ENCODE measurements at regions not wholly inside any gene's neighbourhood (a gene's known extent, or its start where the extent isn't known, plus 50 kb on each side); places are given as distances from the start of the nearest gene placed in this dataset.

DNA sequence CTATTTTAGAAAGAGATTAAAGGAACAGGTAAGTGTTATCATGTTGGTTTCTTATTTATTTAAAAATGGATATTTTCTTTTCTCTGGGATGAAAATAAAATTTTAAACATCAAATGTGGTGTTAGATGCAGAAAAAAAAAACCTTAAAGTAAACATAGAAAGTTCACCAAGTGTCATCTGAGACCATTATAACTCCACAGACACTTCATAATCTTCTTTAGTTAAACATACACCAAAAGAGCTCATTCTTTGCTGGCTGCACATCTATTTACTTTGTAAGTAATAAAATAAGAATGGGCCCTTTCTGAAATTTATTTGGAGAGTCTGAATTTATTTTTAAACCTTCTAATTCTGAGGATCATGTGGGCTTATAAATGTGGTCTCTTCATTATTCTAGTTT, 460.7 kb upstream of the CTSO start (continued):
- no peak for TF ChIP-seq FOSL1 (IDR thresholded peaks at IDR 0.05; ENCODE audit: low read depth)
- no peak for TF ChIP-seq ZFX (IDR thresholded peaks at IDR 0.05)
- no peak for TF ChIP-seq CBX3 (IDR thresholded peaks at IDR 0.05; ENCODE audit: low read depth)
- TF ChIP-seq CEBPB (IDR thresholded peaks at IDR 0.05; ENCODE audit: low read depth): no peak
- no peak for TF ChIP-seq YY1 (IDR thresholded peaks at IDR 0.05; ENCODE audit: extremely low read depth, insufficient replicate concordance, low read depth, low read length)
- TF ChIP-seq ATF3 (IDR thresholded peaks at IDR 0.05): no peak
- TF ChIP-seq EZH2 (IDR thresholded peaks at IDR 0.05): no peak
- TF ChIP-seq EGR1 (IDR thresholded peaks at IDR 0.05; ENCODE audit: low read depth): no peak
- TF ChIP-seq RAD21 (IDR thresholded peaks at IDR 0.05; ENCODE audit: low read depth): no peak

- Histone ChIP-seq H3K27ac (ENCODE audit: low read depth, low read length) (no peak overlapping the region), H3K9ac (ENCODE audit: low read length) (no peak overlapping the region), H4K20me1 (ENCODE audit: insufficient read depth) (no peaks in the 10 kb centered on the region), H3K9me3 (ENCODE audit: control insufficient read depth in 1 of 2, insufficient read depth in 1 of 2, low read depth in 1 of 2, low read length in 2 of 2) (no peaks in the 10 kb centered on the region), H3K36me3 (ENCODE audit: control insufficient read depth in 1 of 2, insufficient read depth in 2 of 2, low read length in 2 of 2) (no peaks in the 10 kb centered on the region), H3K4me1 (ENCODE audit: control insufficient read depth in 1 of 2, insufficient read depth in 2 of 2, low read length in 2 of 2) (no peaks in the 10 kb centered on the region), H3K4me3 (replicated peaks in 1 of 2; ENCODE audit: low read depth in 1 of 2, low read length in 2 of 2) (no peak overlapping the region), H3K79me2 (ENCODE audit: insufficient read depth, low read length) (no peaks in the 10 kb centered on the region), H3K4me2 (ENCODE audit: low read length) (no peak overlapping the region), H3K27me3 (ENCODE audit: insufficient read depth, low read length) (no peaks in the 10 kb centered on the region), H2AFZ (ENCODE audit: low read depth, low read length, poor library complexity, severe bottlenecking) (no peak overlapping the region), H3K9me2 (ENCODE audit: insufficient read depth) (no peaks in the 10 kb centered on the region)
- no peak for DNase-seq (ENCODE audit: low read depth, low spot score)
- ChIA-PET POLR2A (no interaction called here), RAD21 (ENCODE audit: low non-redundant PET in 1 of 2, low total read pairs in 2 of 2, uncharacterized antibody in 2 of 2, unreplicated experiment in 2 of 2) (no interaction called here), CTCF (no interaction called here)
- intact Hi-C loops (cut with micrococcal nuclease): no loop called here
- no peak for ATAC-seq
- TF ChIP-seq YY1 (IDR thresholded peaks at IDR 0.05; ENCODE audit: extremely low read depth, insufficient replicate concordance, low read depth, low read length): no peak
- no peak for TF ChIP-seq EZH2phosphoT487 (IDR thresholded peaks at IDR 0.05; ENCODE audit: borderline replicate concordance)
- TF ChIP-seq EZH2 (IDR thresholded peaks at IDR 0.05): no peak
- TF ChIP-seq ELF1 (IDR thresholded peaks at IDR 0.05; ENCODE audit: borderline replicate concordance, low read depth): no peak
- TF ChIP-seq SIN3A (IDR thresholded peaks at IDR 0.05; ENCODE audit: low read depth): no peak
- no peak for TF ChIP-seq RAD21 (IDR thresholded peaks at IDR 0.05; ENCODE audit: low read depth)
- no peak for TF ChIP-seq SRF (IDR thresholded peaks at IDR 0.05; ENCODE audit: low read depth)
- no TSS peak for BruUV-seq (replicated peaks)
Measured at GRCh38 chr4:156413239-156414135, 459.8 kb upstream of the CTSO start.

All from HCT116 (cell line).